BE2C (cell line): ENCODE measurements at regions not wholly inside any gene's neighbourhood (a gene's known extent, or its start where the extent isn't known, plus 50 kb on each side); places are given as distances from the start of the nearest gene placed in this dataset.
"Not testable (repeated sequence)": the region's sequence is repeated elsewhere in the genome, so short reads cannot be mapped to it uniquely, and the experiment has no call there.

ENCODE experiments used
- DNase-seq: peaks from one replicate; pipeline ENCODE4 v3.0.0-alpha.2; 2020
- H3K27me3 ChIP-seq: fragments of 250-450 bp; sonication (Bioruptor Pico); 2 replicates; pipeline ENCODE4 v1.5.1; 2020; ENCODE audit warnings: mild to moderate bottlenecking
- H3K36me3 ChIP-seq: fragments of 250-450 bp; sonication (Bioruptor Pico); 2 replicates; pipeline ENCODE4 v1.5.1; 2020; ENCODE audit warnings: mild to moderate bottlenecking
- H3K4me1 ChIP-seq: fragments of 250-450 bp; sonication (Bioruptor Pico); 2 replicates; pipeline ENCODE4 v1.5.1; 2020
- H3K4me3 ChIP-seq: 2 replicates; pipeline ENCODE4 v1.5.1; 2011; ENCODE audit warnings: low read depth, low read length
- H3K9me3 ChIP-seq: fragments of 250-450 bp; sonication (Bioruptor Pico); 2 replicates; pipeline ENCODE4 v1.5.1; 2020
- TF ChIP-seq, protein P1 (sequence below): IDR thresholded peaks from 2 replicates; pipeline ENCODE4 v1.5.1; 2012; ENCODE audit warnings: mild to moderate bottlenecking, low read depth, low read length

DNA sequence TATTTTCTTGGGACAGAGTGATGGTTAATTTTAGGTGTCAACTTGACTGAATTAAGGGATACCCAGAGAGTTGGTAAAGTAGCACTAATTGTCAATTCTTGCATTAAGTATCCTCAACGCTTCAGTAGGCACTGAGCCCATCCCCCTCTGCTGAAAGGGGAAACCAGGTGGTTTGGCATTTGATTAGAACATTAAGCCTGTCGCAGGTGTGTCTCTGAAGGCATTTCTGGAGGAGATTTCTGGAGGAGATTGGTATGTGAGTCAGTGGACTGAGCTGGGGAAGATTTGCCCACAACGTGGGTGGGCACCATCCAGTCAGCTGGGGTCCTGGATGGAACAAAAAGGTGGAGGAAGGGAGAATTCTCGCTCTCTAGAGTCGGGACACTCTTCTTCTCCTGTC lies 119.8 kb downstream of the RFX6 start:
- no peak overlapping the region for H3K4me3 ChIP-seq
- no peaks in the 10 kb centered on the region for H3K27me3 ChIP-seq
- H3K4me1 ChIP-seq, result no peaks in the 10 kb centered on the region
- no peaks in the 10 kb centered on the region for H3K9me3 ChIP-seq
- DNase-seq, result no peak
- no peaks in the 10 kb centered on the region for H3K36me3 ChIP-seq
- TF ChIP-seq, protein P1, sequence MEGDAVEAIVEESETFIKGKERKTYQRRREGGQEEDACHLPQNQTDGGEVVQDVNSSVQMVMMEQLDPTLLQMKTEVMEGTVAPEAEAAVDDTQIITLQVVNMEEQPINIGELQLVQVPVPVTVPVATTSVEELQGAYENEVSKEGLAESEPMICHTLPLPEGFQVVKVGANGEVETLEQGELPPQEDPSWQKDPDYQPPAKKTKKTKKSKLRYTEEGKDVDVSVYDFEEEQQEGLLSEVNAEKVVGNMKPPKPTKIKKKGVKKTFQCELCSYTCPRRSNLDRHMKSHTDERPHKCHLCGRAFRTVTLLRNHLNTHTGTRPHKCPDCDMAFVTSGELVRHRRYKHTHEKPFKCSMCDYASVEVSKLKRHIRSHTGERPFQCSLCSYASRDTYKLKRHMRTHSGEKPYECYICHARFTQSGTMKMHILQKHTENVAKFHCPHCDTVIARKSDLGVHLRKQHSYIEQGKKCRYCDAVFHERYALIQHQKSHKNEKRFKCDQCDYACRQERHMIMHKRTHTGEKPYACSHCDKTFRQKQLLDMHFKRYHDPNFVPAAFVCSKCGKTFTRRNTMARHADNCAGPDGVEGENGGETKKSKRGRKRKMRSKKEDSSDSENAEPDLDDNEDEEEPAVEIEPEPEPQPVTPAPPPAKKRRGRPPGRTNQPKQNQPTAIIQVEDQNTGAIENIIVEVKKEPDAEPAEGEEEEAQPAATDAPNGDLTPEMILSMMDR, result no peak

DNA sequence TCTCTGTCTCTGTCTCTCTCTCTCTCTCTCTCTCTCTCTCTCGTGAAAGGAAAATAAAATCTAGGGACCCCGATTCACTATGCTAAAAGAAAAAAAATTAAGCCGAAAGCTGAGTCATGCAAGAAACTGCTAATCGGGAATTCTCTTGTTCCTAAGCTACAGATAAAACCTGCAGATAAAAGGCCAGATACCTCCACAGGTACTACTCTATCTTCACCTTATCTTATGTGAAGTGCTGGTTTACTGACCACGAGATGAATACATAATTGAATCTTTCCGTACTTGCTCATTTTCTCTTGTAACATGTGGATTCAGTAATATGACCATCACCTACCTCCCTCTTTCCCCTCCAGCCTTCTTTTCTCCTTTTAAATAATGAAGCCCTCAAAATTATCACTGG lies 120.5 kb downstream of the RFX6 start:
- Histone ChIP-seq H3K9me3 (no peaks in the 10 kb centered on the region), H3K4me1 (no peaks in the 10 kb centered on the region), H3K36me3 (no peaks in the 10 kb centered on the region), H3K4me3 (no peak overlapping the region), H3K27me3 (no peaks in the 10 kb centered on the region)
- no peak for DNase-seq
- TF ChIP-seq, protein P1, result no peak

DNA sequence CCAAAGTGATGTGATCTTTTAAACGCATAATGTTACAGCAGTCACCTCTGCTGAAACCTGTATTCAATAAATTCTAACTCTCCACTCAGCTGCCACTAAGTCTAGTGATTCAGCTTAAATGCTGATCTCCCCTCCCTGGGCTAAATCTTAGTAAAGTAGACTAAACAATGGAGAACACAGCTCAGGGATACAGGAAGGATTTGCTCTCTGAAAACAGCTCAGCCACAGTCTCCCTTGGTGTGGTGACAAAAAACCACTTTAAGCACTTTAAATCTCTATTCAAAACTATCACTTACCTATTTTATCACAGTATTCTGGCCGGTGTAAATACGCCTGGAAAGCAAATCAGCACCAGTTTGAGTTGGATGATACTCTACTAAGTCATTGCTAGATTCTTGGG lies 130.6 kb downstream of the RFX6 start:
- Histone ChIP-seq H3K4me1 (no peaks in the 10 kb centered on the region), H3K27me3 (no peaks in the 10 kb centered on the region), H3K36me3 (no peaks in the 10 kb centered on the region), H3K9me3 (no peaks in the 10 kb centered on the region), H3K4me3 (no peak overlapping the region)
- TF ChIP-seq, protein P1, result no peak
- no peak for DNase-seq

DNA sequence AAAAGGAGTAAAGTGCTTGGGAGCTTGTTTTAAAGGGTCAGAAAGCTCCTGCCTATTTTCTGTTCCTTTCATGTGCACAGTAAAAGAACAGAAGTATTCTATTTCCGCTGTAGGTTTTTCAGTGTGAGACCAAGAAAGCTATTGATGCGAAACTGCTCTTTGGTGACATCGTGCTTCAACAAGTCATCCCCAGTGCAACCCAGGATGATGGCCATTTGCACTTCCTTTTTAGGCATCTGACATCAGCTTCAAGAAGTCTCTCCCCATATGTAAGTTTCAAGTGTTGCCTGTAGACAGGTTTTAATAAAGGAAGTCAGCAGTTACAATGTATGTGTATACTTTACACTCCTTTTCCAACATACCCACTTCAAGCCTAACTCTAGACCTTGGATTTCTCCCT lies 131.6 kb downstream of the RFX6 start:
- Histone ChIP-seq H3K4me3 (no peak overlapping the region), H3K36me3 (no peaks in the 10 kb centered on the region), H3K27me3 (no peaks in the 10 kb centered on the region), H3K4me1 (no peaks in the 10 kb centered on the region), H3K9me3 (no peaks in the 10 kb centered on the region)
- DNase-seq, result no peak
- TF ChIP-seq, protein P1, result no peak

DNA sequence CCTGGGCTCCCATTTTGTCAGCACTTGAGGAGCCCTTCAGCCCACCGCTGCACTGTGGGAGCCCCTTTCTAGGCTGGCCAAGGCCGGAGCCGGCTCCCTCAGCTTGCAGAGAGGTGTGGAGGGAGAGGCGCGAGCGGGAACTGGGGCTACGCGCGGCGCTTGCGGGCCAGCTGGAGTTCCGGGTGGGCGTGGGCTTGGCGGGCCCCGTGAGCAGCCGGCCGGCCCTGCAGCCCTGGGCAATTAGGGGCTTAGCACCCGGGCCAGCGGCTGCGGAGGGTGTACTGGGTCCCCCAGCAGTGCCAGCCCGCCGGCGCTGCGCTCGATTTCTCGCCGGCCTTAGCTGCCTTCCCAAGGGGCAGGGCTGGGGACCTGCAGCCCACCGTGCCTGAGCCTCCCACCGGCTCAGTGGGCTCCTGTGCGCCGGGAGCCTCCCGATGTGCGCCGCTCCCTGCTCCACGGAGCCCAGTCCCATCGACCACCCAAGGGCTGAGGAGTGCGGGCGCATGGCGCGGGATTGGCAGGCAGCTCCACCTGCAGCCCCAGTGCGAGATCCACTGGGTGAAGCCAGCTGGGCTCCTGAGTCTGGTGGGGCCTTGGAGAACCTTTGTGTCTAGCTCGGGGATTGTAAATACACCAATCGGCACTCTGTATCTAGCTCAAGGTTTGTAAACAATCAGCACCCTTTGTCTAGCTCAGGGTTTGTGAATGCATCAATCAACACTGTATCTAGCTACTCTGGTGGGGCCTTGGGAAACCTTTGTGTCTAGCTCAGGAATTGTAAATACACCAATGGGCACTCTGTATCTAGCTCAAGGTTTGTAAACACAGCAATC lies 137.8 kb downstream of the RFX6 start:
- not testable (repeated sequence) for H3K4me1 ChIP-seq, H3K36me3 ChIP-seq, H3K27me3 ChIP-seq, H3K4me3 ChIP-seq, DNase-seq, H3K9me3 ChIP-seq

DNA sequence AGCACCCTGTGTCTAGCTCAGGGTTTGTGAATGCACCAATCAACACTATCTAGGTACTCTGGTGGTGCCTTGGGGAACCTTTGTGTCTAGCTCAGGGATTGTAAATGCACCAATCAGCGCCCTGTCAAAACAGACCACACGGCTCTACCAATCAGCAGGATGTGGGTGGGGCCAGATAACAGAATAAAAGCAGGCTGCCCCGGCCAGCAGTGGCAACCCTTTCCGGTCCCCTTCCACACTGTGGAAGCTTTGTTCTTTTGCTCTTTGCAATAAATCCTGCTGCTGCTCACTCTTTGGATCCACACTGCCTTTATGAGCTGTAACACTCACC lies 138.4 kb downstream of the RFX6 start:
- DNase-seq, H3K4me1 ChIP-seq, H3K36me3 ChIP-seq, H3K9me3 ChIP-seq, H3K27me3 ChIP-seq, H3K4me3 ChIP-seq: not testable (repeated sequence)

DNA sequence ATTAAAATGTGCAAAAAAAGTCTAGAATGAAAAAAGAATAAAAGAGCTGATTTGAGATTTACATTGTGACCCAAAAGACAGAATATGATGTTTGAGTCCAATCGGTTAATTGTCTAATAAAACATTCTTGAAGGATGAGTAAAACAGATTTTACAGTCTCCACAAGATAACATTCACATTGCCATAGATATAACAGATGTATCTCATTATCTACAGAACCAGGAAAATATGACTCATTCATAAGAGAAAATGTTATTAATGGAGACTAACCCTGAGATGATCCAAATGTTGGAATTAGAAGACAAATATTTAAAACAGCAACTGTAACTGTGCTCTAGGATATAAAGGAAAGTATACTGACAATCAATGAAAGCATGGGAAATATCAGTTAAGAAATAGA lies 141.7 kb downstream of the RFX6 start:
- TF ChIP-seq, protein P1, result no peak
- DNase-seq, result no peak
- Histone ChIP-seq H3K27me3 (no peaks in the 10 kb centered on the region), H3K4me3 (no peak overlapping the region), H3K9me3 (no peaks in the 10 kb centered on the region), H3K36me3 (no peaks in the 10 kb centered on the region), H3K4me1 (no peaks in the 10 kb centered on the region)
